ENCODE measurements at regions not wholly inside any gene's neighbourhood (a gene's known extent, or its start where the extent isn't known, plus 50 kb on each side); places are given as distances from the start of the nearest gene placed in this dataset.

DNA sequence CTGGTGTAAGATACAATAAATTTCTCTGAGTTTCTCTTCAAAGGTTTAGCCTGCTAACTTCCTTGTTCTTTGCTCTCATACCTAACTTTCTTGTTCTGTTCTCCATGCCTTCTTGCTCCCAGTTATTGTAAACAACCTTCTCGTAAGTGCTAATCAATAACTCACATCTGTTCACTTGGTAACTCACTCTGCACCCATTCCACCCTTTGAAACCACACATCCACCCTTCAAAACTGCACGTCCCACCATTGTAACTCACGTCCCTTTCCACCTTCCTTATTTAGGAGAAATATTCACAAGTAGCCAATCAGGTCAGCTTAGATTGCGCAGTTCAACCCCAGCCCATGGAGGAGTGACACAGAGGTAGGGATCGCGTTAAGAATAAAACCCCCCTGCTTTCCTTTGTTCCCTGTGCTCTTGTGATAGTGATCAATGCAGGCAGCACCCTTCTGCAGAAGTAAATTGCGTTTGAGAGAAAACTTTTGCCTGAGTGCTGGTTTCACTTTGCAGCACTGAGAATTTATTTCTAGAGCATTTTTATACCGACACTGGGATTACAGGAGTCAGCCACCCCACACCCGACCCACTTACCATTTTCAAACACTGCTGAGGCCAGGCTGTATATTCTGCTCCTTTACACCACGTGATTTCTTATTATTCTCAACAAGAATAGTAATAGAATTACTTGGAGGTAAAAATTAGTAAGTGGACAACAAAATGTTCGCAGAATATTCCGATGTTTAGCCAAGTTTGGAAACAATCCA is 789.2 kb upstream of the RGS18 start (continued):
- TF ChIP-seq BRF1 (IDR thresholded peaks at IDR 0.05; ENCODE audit: borderline replicate concordance, extremely low read depth, insufficient read length) (no peak), HNRNPK (IDR thresholded peaks at IDR 0.05; ENCODE audit: low read depth, low read length, poor library complexity, severe bottlenecking) (no peak), ZNF445 (CRISPR knock-in tag; IDR thresholded peaks at IDR 0.05; ENCODE audit: low read depth) (no peak), BRD4 (IDR thresholded peaks at IDR 0.05) (no peak), CBX2 (IDR thresholded peaks at IDR 0.05; ENCODE audit: insufficient read depth, low read length, poor library complexity, severe bottlenecking) (no peak), TBP (optimal IDR thresholded peaks at IDR 0.05; ENCODE audit: low read depth, low read length) (no peak), CREB1 (IDR thresholded peaks at IDR 0.05) (no peak), CREB1 (CRISPR knock-in tag; IDR thresholded peaks at IDR 0.05) (no peak), PTRF (tag; IDR thresholded peaks at IDR 0.05) (no peak), MTA1 (IDR thresholded peaks at IDR 0.05; ENCODE audit: borderline replicate concordance) (no peak), CREBBP (IDR thresholded peaks at IDR 0.05; ENCODE audit: low read depth, low read length) (no peak), FOXK1 (CRISPR knock-in tag; IDR thresholded peaks at IDR 0.05; ENCODE audit: borderline replicate concordance) (no peak), CBFA2T2 (conservative IDR thresholded peaks at IDR 0.05) (no peak), ARID1B (IDR thresholded peaks at IDR 0.05) (peak; percentile 50; the same call in 1 of the 2 replicates), PHF21A (IDR thresholded peaks at IDR 0.05; ENCODE audit: borderline replicate concordance, low read depth) (peak; percentile 14; the same call in 1 of the 2 replicates), BRD9 (IDR thresholded peaks at IDR 0.05; ENCODE audit: low read depth, partially characterized antibody) (no peak), RHOXF2B (CRISPR knock-in tag; conservative IDR thresholded peaks at IDR 0.05) (no peak), TFAM (CRISPR knock-in tag; conservative IDR thresholded peaks at IDR 0.05) (no peak), TAL1 (IDR thresholded peaks at IDR 0.05) (0 out of 2 replicates have a peak, but pooled peaks have one; percentile 5), PHB2 (IDR thresholded peaks at IDR 0.05; ENCODE audit: low read depth) (no peak), E2F3 (CRISPR knock-in tag; IDR thresholded peaks at IDR 0.05) (no peak), ZNF41 (CRISPR knock-in tag; conservative IDR thresholded peaks at IDR 0.05) (no peak), ZNF140 (CRISPR knock-in tag; IDR thresholded peaks at IDR 0.05) (no peak), KDM4B (IDR thresholded peaks at IDR 0.05; ENCODE audit: borderline replicate concordance in 2 of 2, low read depth in 1 of 2) (no peak)
- TF ChIP-seq, protein P1, sequence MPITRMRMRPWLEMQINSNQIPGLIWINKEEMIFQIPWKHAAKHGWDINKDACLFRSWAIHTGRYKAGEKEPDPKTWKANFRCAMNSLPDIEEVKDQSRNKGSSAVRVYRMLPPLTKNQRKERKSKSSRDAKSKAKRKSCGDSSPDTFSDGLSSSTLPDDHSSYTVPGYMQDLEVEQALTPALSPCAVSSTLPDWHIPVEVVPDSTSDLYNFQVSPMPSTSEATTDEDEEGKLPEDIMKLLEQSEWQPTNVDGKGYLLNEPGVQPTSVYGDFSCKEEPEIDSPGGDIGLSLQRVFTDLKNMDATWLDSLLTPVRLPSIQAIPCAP (CRISPR knock-in tag; IDR thresholded peaks at IDR 0.05; ENCODE audit: borderline replicate concordance), result no peak
- TF ChIP-seq, protein P2, sequence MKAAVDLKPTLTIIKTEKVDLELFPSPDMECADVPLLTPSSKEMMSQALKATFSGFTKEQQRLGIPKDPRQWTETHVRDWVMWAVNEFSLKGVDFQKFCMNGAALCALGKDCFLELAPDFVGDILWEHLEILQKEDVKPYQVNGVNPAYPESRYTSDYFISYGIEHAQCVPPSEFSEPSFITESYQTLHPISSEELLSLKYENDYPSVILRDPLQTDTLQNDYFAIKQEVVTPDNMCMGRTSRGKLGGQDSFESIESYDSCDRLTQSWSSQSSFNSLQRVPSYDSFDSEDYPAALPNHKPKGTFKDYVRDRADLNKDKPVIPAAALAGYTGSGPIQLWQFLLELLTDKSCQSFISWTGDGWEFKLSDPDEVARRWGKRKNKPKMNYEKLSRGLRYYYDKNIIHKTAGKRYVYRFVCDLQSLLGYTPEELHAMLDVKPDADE (conservative IDR thresholded peaks at IDR 0.05; ENCODE audit: control insufficient read depth, low read depth, low read length), result no peak
- TF ChIP-seq, protein P3, sequence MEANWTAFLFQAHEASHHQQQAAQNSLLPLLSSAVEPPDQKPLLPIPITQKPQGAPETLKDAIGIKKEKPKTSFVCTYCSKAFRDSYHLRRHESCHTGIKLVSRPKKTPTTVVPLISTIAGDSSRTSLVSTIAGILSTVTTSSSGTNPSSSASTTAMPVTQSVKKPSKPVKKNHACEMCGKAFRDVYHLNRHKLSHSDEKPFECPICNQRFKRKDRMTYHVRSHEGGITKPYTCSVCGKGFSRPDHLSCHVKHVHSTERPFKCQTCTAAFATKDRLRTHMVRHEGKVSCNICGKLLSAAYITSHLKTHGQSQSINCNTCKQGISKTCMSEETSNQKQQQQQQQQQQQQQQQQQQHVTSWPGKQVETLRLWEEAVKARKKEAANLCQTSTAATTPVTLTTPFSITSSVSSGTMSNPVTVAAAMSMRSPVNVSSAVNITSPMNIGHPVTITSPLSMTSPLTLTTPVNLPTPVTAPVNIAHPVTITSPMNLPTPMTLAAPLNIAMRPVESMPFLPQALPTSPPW (CRISPR knock-in tag; IDR thresholded peaks at IDR 0.05), result peak; percentile 52
